WTC11 (cell line): ENCODE measurements at regions not wholly inside any gene's neighbourhood (a gene's known extent, or its start where the extent isn't known, plus 50 kb on each side); places are given as distances from the start of the nearest gene placed in this dataset.

Source experiments
- ATAC-seq: fragments of 200-7000 bp; cut with Tn5 transposase; 2 replicates; pipeline ENCODE4 v1.10.0; 2021; ENCODE audit warnings: mild to moderate bottlenecking, moderate library complexity
- CTCF ChIA-PET: fragments of 300-600 bp; sonication (Branson Sonifier 250); formaldehyde crosslinking; loops from one replicate; lab custom pipeline; 2021; ENCODE audit warnings: antibody characterized with exemption; lab: Charles Lee
- POLR2A ChIA-PET: fragments of 350-600 bp; sonication (Branson Sonifier 250); formaldehyde crosslinking; loops from one replicate; lab custom pipeline; 2021; ENCODE audit warnings: antibody characterized with exemption; lab: Charles Lee
- DNase-seq: peaks from one replicate; pipeline ENCODE4 v3.0.0; 2021; ENCODE audit warnings: low spot score
- H3K27ac Mint-ChIP-seq: 2 replicates; pipeline ENCODE4 v1.8.0; 2021; ENCODE audit warnings: mixed read lengths
- H3K27me3 Mint-ChIP-seq: 2 replicates; pipeline ENCODE4 v1.8.0; 2021; ENCODE audit warnings: low read depth, mild to moderate bottlenecking, moderate library complexity, mixed read lengths
- H3K36me3 Mint-ChIP-seq: 2 replicates; pipeline ENCODE4 v1.8.0; 2021; ENCODE audit warnings: mixed read lengths
- H3K4me1 Mint-ChIP-seq: 2 replicates; pipeline ENCODE4 v1.8.0; 2022; ENCODE audit warnings: mixed read lengths
- H3K4me3 Mint-ChIP-seq: 2 replicates; pipeline ENCODE4 v1.8.0; 2021; ENCODE audit warnings: mild to moderate bottlenecking, moderate library complexity, mixed read lengths
- H3K9me3 Mint-ChIP-seq: 2 replicates; pipeline ENCODE4 v1.8.0; 2021; ENCODE audit warnings: mixed read lengths
- ATF1 ChIP-seq: sonication (generic); formaldehyde crosslinking; IDR thresholded peaks from 2 replicates; pipeline ENCODE4 v1.8.1; 2023; ENCODE audit warnings: mild to moderate bottlenecking, moderate library complexity, missing genetic modification reagents
- CBFB ChIP-seq: sonication (generic); formaldehyde crosslinking; IDR thresholded peaks from 2 replicates; pipeline ENCODE4 v1.8.1; 2022; ENCODE audit warnings: mild to moderate bottlenecking, low read depth, missing genetic modification reagents
- CREB1 ChIP-seq: sonication (generic); formaldehyde crosslinking; IDR thresholded peaks from 2 replicates; pipeline ENCODE4 v1.8.0; 2023; ENCODE audit warnings: mild to moderate bottlenecking, missing genetic modification reagents
- CREM ChIP-seq: sonication (generic); formaldehyde crosslinking; IDR thresholded peaks from 2 replicates; pipeline ENCODE4 v1.8.1; 2022; ENCODE audit warnings: mild to moderate bottlenecking, missing genetic modification reagents, moderate library complexity
- GRHL2 ChIP-seq: fragments of 250-450 bp; sonication (Bioruptor Pico); IDR thresholded peaks from 2 replicates; pipeline ENCODE4 v1.8.0; 2022; ENCODE audit warnings: mild to moderate bottlenecking, moderate library complexity; ENCODE audit not compliant: insufficient replicate concordance, severe bottlenecking
- JAZF1 ChIP-seq: fragments of 250-450 bp; sonication (Bioruptor Pico); IDR thresholded peaks from 2 replicates; pipeline ENCODE4 v1.9.0; 2021; ENCODE audit warnings: moderate library complexity, mild to moderate bottlenecking, inconsistent platforms
- KAT7 ChIP-seq: sonication (generic); formaldehyde crosslinking; IDR thresholded peaks from 2 replicates; pipeline ENCODE4 v1.8.1; 2023; ENCODE audit warnings: missing genetic modification reagents, mild to moderate bottlenecking, borderline replicate concordance
- MYBL2 ChIP-seq: sonication (generic); formaldehyde crosslinking; IDR thresholded peaks from 2 replicates; pipeline ENCODE4 v1.8.1; 2023; ENCODE audit warnings: mild to moderate bottlenecking, moderate library complexity, missing genetic modification reagents
- NFE2L1 ChIP-seq: sonication (generic); formaldehyde crosslinking; IDR thresholded peaks from 2 replicates; pipeline ENCODE4 v1.8.1; 2023; ENCODE audit warnings: missing genetic modification reagents
- PRRX2 ChIP-seq: fragments of 250-450 bp; sonication (Bioruptor Pico); IDR thresholded peaks from 2 replicates; pipeline ENCODE4 v1.8.0; 2021; ENCODE audit warnings: mild to moderate bottlenecking
- RELA ChIP-seq: sonication (generic); formaldehyde crosslinking; IDR thresholded peaks from 2 replicates; pipeline ENCODE4 v1.8.1; 2022; ENCODE audit warnings: missing genetic modification reagents, mild to moderate bottlenecking, borderline replicate concordance
- RORB ChIP-seq: fragments of 250-450 bp; sonication (Bioruptor Pico); IDR thresholded peaks from 2 replicates; pipeline ENCODE4 v1.9.0; 2021; ENCODE audit warnings: mild to moderate bottlenecking
- SMAD3 ChIP-seq: sonication (generic); formaldehyde crosslinking; IDR thresholded peaks from 2 replicates; pipeline ENCODE4 v1.8.0; 2022; ENCODE audit warnings: missing genetic modification reagents, mild to moderate bottlenecking, borderline replicate concordance
- SOX15 ChIP-seq: fragments of 250-450 bp; sonication (Bioruptor Pico); IDR thresholded peaks from 2 replicates; pipeline ENCODE4 v1.9.0; 2021; ENCODE audit warnings: mild to moderate bottlenecking
- TF ChIP-seq, protein P1 (sequence below): sonication (generic); formaldehyde crosslinking; IDR thresholded peaks from 2 replicates; pipeline ENCODE4 v1.8.1; 2023; ENCODE audit warnings: mild to moderate bottlenecking, missing genetic modification reagents
- TF ChIP-seq, protein P2 (sequence below): sonication (generic); formaldehyde crosslinking; IDR thresholded peaks from 2 replicates; pipeline ENCODE4 v1.8.1; 2023; ENCODE audit warnings: mild to moderate bottlenecking, missing genetic modification reagents
- TF ChIP-seq, protein P3 (sequence below): sonication (generic); formaldehyde crosslinking; IDR thresholded peaks from 2 replicates; pipeline ENCODE4 v1.8.1; 2022; ENCODE audit warnings: mild to moderate bottlenecking, moderate library complexity, missing genetic modification reagents
- TF ChIP-seq, protein P4 (sequence below): sonication (generic); formaldehyde crosslinking; IDR thresholded peaks from 2 replicates; pipeline ENCODE4 v1.8.0; 2022; ENCODE audit warnings: mild to moderate bottlenecking, missing genetic modification reagents
- TF ChIP-seq, protein P5 (sequence below): sonication (generic); formaldehyde crosslinking; IDR thresholded peaks from 2 replicates; pipeline ENCODE4 v1.8.1; 2022; ENCODE audit warnings: mild to moderate bottlenecking, missing genetic modification reagents, moderate library complexity, borderline replicate concordance
- TF ChIP-seq, protein P6 (sequence below): fragments of 200-600 bp; IDR thresholded peaks from 2 replicates; pipeline ENCODE4 v1.8.0; 2022; ENCODE audit warnings: antibody characterized with exemption
- TF ChIP-seq, protein P7 (sequence below): fragments of 250-450 bp; sonication (Bioruptor Pico); IDR thresholded peaks from 2 replicates; pipeline ENCODE4 v2.1.2; 2022; ENCODE audit warnings: mild to moderate bottlenecking, moderate library complexity
- TF ChIP-seq, protein P8 (sequence below): fragments of 250-450 bp; sonication (Bioruptor Pico); IDR thresholded peaks from 2 replicates; pipeline ENCODE4 v1.9.0; 2021; ENCODE audit warnings: mild to moderate bottlenecking

DNA sequence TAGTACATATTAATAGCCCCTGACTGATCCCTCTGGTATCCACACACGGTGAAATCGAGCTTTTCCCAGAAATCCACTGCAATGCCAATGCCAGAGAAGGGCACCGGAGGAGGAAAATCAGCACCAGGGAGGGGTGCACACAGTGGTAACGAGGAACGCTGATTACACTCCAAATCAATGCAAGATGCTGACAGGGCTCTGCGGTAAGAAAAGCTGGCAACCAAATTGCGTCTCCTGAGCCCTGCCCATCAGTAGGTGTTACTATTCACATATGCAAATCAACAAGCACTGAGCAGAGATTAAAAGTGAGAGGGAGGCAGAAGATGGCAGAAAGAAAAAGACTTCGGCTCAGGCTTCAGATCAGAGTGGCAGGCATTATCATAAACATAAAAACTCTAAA lies 159.1 kb downstream of the RPS29 start:
- no peaks in the 10 kb centered on the region; the same call in 1 of the 2 replicates for H3K27me3 Mint-ChIP-seq
- H3K36me3 Mint-ChIP-seq, result peaks cover 11% of the 10 kb centered on the region
- no peak overlapping the region for H3K27ac Mint-ChIP-seq
- H3K9me3 Mint-ChIP-seq, result peaks cover 17% of the 10 kb centered on the region
- H3K4me1 Mint-ChIP-seq, result peaks cover 9% of the 10 kb centered on the region
- ChIA-PET POLR2A (no interaction called here), CTCF (interaction anchor here (1.6 to 3.3 kb wide), 2 partner anchors 35 to 123 kb away, joined by 7 to 13 read pairs; no protein-coding TSS in a partner anchor)
- no peak for TF ChIP-seq SMAD3 (CRISPR knock-in tag)
- no peak for TF ChIP-seq MYBL2 (CRISPR knock-in tag)
- TF ChIP-seq, protein P1, sequence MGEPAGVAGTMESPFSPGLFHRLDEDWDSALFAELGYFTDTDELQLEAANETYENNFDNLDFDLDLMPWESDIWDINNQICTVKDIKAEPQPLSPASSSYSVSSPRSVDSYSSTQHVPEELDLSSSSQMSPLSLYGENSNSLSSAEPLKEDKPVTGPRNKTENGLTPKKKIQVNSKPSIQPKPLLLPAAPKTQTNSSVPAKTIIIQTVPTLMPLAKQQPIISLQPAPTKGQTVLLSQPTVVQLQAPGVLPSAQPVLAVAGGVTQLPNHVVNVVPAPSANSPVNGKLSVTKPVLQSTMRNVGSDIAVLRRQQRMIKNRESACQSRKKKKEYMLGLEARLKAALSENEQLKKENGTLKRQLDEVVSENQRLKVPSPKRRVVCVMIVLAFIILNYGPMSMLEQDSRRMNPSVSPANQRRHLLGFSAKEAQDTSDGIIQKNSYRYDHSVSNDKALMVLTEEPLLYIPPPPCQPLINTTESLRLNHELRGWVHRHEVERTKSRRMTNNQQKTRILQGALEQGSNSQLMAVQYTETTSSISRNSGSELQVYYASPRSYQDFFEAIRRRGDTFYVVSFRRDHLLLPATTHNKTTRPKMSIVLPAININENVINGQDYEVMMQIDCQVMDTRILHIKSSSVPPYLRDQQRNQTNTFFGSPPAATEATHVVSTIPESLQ (CRISPR knock-in tag), result no peak
- TF ChIP-seq, protein P2, sequence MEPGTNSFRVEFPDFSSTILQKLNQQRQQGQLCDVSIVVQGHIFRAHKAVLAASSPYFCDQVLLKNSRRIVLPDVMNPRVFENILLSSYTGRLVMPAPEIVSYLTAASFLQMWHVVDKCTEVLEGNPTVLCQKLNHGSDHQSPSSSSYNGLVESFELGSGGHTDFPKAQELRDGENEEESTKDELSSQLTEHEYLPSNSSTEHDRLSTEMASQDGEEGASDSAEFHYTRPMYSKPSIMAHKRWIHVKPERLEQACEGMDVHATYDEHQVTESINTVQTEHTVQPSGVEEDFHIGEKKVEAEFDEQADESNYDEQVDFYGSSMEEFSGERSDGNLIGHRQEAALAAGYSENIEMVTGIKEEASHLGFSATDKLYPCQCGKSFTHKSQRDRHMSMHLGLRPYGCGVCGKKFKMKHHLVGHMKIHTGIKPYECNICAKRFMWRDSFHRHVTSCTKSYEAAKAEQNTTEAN (CRISPR knock-in tag), result no peak
- no peak for TF ChIP-seq GRHL2 (CRISPR knock-in tag)
- TF ChIP-seq, protein P3, sequence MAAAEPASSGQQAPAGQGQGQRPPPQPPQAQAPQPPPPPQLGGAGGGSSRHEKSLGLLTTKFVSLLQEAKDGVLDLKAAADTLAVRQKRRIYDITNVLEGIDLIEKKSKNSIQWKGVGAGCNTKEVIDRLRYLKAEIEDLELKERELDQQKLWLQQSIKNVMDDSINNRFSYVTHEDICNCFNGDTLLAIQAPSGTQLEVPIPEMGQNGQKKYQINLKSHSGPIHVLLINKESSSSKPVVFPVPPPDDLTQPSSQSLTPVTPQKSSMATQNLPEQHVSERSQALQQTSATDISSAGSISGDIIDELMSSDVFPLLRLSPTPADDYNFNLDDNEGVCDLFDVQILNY, result no peak
- TF ChIP-seq CBFB (CRISPR knock-in tag), result no peak
- TF ChIP-seq PRRX2 (CRISPR knock-in tag), result no peak
- TF ChIP-seq NFE2L1 (CRISPR knock-in tag), result no peak
- TF ChIP-seq, protein P4, sequence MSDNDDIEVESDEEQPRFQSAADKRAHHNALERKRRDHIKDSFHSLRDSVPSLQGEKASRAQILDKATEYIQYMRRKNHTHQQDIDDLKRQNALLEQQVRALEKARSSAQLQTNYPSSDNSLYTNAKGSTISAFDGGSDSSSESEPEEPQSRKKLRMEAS (CRISPR knock-in tag), result no peak
- no peak for TF ChIP-seq RORB (CRISPR knock-in tag)
- ATAC-seq (peak; percentile 77), DNase-seq (no peak)
- H3K4me3 Mint-ChIP-seq, result no peak overlapping the region

DNA sequence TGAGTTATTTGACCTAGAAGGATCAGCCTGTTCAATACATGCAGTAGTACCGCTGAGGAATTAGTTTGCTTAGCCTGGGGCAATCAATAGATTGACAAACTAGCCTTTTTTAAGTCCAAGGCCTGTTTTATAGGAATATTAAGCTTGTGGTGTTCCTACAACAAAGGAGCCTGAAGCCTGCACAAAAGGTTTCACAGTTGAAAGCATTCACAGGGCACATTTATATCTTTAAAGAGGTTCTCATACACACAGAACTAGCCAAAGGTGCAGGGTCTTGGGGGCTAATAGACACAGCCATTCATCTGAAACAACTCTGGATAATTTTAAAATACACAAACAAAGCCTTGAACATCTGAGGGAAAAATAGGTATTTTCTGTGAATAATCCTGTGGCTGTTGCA lies 160.3 kb downstream of the RPS29 start:
- ATAC-seq, result no peak
- no peak for DNase-seq
- H3K9me3 Mint-ChIP-seq, result peaks cover 7% of the 10 kb centered on the region
- TF ChIP-seq, protein P2 (CRISPR knock-in tag), result no peak
- TF ChIP-seq ATF1 (CRISPR knock-in tag) (no peak), CREB1 (no peak), KAT7 (CRISPR knock-in tag) (no peak), JAZF1 (CRISPR knock-in tag) (no peak), PRRX2 (CRISPR knock-in tag) (no peak), RELA (CRISPR knock-in tag) (no peak), SOX15 (CRISPR knock-in tag) (no peak), CBFB (CRISPR knock-in tag) (no peak), CREM (no peak)
- TF ChIP-seq, protein P5, sequence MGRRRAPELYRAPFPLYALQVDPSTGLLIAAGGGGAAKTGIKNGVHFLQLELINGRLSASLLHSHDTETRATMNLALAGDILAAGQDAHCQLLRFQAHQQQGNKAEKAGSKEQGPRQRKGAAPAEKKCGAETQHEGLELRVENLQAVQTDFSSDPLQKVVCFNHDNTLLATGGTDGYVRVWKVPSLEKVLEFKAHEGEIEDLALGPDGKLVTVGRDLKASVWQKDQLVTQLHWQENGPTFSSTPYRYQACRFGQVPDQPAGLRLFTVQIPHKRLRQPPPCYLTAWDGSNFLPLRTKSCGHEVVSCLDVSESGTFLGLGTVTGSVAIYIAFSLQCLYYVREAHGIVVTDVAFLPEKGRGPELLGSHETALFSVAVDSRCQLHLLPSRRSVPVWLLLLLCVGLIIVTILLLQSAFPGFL, result no peak
- TF ChIP-seq, protein P6, sequence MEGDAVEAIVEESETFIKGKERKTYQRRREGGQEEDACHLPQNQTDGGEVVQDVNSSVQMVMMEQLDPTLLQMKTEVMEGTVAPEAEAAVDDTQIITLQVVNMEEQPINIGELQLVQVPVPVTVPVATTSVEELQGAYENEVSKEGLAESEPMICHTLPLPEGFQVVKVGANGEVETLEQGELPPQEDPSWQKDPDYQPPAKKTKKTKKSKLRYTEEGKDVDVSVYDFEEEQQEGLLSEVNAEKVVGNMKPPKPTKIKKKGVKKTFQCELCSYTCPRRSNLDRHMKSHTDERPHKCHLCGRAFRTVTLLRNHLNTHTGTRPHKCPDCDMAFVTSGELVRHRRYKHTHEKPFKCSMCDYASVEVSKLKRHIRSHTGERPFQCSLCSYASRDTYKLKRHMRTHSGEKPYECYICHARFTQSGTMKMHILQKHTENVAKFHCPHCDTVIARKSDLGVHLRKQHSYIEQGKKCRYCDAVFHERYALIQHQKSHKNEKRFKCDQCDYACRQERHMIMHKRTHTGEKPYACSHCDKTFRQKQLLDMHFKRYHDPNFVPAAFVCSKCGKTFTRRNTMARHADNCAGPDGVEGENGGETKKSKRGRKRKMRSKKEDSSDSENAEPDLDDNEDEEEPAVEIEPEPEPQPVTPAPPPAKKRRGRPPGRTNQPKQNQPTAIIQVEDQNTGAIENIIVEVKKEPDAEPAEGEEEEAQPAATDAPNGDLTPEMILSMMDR, result no peak
- TF ChIP-seq, protein P7, sequence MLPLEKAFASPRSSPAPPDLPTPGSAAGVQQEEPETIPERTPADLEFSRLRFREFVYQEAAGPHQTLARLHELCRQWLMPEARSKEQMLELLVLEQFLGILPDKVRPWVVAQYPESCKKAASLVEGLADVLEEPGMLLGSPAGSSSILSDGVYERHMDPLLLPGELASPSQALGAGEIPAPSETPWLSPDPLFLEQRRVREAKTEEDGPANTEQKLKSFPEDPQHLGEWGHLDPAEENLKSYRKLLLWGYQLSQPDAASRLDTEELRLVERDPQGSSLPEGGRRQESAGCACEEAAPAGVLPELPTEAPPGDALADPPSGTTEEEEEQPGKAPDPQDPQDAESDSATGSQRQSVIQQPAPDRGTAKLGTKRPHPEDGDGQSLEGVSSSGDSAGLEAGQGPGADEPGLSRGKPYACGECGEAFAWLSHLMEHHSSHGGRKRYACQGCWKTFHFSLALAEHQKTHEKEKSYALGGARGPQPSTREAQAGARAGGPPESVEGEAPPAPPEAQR (CRISPR knock-in tag), result no peak
- TF ChIP-seq, protein P8, sequence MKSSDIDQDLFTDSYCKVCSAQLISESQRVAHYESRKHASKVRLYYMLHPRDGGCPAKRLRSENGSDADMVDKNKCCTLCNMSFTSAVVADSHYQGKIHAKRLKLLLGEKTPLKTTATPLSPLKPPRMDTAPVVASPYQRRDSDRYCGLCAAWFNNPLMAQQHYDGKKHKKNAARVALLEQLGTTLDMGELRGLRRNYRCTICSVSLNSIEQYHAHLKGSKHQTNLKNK (CRISPR knock-in tag), result no peak
- TF ChIP-seq, all 79 proteins: peak for 0
- CTCF ChIA-PET, result interaction anchor here (0.6 to 3.3 kb wide), 4 partner anchors 36 to 125 kb away, joined by 3 to 13 read pairs (median 6); no protein-coding TSS in a partner anchor
- Mint-ChIP-seq H3K4me1 (peaks cover 9% of the 10 kb centered on the region), H3K36me3 (peaks cover 3% of the 10 kb centered on the region), H3K27me3 (no peaks in the 10 kb centered on the region; the same call in 1 of the 2 replicates), H3K4me3 (no peak overlapping the region), H3K27ac (no peak overlapping the region)
- POLR2A ChIA-PET, result no interaction called here
